ENCODE measurements at regions not wholly inside any gene's neighbourhood (a gene's known extent, or its start where the extent isn't known, plus 50 kb on each side); places are given as distances from the start of the nearest gene placed in this dataset.

DNA sequence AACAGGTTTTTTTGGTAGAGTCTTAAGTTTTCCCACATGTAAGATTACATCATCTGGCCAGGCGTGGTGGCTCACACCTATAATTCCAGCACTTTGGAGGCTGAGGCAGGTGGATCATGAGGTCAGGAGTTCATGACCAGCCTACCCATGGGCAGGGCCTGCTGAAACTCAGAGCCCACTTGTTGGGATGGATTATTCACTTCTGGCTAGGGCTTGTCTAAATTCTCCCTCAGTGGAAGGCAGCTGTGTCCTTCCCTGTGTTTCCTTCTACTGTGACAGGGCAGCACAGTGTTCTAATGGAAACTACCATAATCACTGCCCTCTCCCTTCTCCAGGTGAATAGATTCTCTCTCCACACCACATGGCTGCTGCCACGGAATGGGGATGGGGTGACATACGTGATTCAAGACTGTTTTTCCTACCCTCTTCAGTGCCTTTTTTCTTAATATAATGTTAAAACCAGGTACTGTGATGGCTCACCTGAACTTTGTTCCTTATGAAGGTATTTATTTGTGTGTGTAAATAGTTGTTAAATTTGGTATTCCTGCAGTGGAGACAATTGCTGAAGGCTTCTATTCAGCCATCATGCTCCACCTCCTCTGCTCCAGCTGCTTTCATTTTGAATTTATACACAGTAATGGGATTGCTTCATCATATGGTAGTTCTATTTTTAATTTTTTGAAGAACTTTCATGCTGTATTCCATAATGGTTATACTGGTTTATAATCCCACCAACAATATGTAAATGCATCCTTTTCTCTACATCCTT lies 287.2 kb upstream of the HS3ST1 start:
- DNase-seq (ENCODE audit: extremely low read depth, low read depth) = no peak
- TF ChIP-seq, protein P1, sequence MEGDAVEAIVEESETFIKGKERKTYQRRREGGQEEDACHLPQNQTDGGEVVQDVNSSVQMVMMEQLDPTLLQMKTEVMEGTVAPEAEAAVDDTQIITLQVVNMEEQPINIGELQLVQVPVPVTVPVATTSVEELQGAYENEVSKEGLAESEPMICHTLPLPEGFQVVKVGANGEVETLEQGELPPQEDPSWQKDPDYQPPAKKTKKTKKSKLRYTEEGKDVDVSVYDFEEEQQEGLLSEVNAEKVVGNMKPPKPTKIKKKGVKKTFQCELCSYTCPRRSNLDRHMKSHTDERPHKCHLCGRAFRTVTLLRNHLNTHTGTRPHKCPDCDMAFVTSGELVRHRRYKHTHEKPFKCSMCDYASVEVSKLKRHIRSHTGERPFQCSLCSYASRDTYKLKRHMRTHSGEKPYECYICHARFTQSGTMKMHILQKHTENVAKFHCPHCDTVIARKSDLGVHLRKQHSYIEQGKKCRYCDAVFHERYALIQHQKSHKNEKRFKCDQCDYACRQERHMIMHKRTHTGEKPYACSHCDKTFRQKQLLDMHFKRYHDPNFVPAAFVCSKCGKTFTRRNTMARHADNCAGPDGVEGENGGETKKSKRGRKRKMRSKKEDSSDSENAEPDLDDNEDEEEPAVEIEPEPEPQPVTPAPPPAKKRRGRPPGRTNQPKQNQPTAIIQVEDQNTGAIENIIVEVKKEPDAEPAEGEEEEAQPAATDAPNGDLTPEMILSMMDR (IDR thresholded peaks at IDR 0.05; ENCODE audit: low read depth, low read length) = no peak

DNA sequence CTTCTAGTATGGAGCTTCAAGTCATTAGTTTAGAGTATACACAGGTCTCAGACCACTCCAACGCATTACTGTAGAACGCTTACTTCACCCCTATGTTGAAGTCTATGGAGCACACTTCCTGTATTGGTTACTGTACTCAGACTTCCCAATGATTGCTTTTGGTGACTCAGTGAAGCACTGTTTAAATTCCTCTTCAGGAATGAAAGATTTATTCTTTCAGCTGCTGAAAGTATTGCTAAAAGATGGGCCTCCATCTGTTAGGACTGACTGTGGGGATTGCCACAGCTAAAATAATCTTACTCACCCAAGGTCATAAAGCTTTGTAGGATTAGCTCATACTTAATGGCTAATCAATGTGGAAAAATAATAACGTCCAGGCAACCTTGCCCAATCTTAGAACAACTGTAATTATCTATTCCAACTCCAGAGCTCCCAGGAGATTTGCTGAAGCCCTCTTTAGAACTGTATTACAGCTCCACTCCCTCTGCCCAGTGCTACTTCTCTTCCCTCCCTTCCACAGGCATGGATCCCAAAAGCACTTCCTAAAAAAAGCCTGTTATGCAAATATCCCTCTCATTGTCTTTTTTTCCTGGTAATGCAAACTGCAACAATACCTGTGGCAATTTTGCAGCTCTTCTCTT lies 281.9 kb upstream of the HS3ST1 start:
- DNase-seq (ENCODE audit: extremely low read depth, low read depth) = no peak
- TF ChIP-seq, protein P1 (IDR thresholded peaks at IDR 0.05; ENCODE audit: low read depth, low read length) = no peak

DNA sequence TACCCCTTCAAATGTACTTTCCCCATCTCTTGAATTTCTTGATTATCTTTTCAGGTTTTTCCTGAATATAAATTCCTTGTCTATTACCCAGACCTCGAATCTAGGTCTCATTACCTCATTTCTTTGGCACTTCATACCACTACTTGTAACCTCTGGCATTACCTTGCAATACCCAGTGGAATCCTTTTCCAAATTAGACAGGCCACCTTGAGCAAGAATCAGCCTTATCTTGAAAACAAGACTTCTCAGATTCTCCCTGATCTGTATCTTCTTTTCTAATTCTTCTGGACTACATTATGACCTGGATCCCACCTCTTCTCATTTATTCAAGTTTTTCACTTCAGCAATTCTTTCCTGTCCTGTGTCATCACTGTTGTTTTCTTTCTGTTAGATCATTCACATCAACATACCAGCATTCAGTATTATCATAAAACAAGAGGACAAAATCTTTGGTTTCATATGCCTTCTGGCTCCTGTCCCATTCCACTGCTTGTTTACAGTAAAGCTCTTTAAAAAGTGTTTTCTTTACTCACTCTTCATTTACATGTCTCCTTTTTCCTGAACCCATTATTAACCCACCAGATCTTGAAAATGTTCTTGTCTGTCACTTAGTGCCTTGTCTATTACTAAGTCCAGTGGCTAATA lies 275.6 kb upstream of the HS3ST1 start:
- no peak for DNase-seq (ENCODE audit: extremely low read depth, low read depth)
- TF ChIP-seq, protein P1 (IDR thresholded peaks at IDR 0.05; ENCODE audit: low read depth, low read length) = no peak

DNA sequence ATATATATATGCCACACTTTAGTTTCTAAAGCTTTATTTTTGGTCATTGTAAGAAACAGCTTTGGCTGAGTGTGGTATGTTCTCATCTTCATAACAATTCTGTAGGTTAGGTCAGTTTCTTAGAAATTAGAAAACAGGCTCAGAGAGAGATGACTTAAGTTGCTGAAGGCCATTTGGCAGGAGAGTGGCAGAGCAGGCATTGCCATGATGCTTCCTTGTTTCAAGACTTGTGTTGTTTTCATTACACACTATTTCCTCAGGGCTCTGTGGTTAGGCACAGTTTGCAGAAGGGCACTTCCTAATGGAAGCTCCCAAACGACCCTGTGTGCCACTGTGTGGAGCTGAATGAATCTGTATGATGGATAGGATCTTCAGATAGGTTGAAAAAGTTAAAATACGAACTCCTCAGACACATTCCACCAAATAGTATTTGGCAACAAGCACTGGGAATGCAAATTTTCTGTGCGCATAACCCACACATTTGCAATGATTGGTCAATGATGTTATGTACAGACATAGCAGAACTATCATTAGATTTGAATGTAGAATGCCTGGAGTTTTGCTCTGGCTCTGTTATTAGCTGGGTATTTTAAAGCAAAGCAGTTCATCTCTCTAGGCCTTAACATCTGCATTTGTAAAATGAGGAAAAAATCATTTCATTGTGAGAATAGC lies 274.3 kb upstream of the HS3ST1 start:
- TF ChIP-seq, protein P1 (IDR thresholded peaks at IDR 0.05; ENCODE audit: low read depth, low read length) = no peak
- no peak for DNase-seq (ENCODE audit: extremely low read depth, low read depth)

DNA sequence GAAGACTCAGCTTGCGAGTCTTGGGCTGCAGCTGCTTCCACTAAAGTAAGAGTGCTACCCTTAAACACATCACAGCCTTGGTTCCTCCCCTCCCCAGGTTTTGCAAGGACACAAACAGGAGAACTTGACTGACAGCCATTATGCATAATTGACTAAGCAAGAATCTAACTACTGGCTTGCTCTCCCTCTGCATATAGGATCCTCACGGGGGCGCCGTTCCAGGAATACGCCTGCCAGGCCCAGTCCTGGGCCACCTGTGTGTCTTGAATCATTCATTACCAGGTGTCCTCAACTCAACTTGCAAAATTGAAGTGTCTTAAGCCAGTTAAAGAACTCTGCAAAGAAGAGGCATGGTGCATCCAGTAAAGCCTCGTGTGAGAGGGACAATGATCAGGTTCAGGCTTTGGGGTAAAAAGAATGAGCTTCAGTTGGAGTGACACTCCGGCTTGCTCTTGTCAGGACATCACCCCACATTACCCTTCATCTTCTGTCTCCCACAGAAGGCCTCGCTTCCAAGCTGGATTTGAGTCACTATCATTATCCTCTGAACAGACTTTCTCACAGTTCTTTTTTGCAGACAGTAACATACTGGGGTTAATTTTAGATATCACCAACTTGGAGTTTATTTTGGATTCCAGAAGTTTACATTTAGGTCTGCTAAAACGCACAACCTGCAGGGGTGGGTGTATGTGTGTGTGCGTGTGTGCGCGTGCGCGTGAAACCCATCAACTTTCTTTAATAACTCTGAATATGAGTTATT lies 273.5 kb upstream of the HS3ST1 start:
- no peak for DNase-seq (ENCODE audit: extremely low read depth, low read depth)
- TF ChIP-seq, protein P1 (IDR thresholded peaks at IDR 0.05; ENCODE audit: low read depth, low read length) = no peak

DNA sequence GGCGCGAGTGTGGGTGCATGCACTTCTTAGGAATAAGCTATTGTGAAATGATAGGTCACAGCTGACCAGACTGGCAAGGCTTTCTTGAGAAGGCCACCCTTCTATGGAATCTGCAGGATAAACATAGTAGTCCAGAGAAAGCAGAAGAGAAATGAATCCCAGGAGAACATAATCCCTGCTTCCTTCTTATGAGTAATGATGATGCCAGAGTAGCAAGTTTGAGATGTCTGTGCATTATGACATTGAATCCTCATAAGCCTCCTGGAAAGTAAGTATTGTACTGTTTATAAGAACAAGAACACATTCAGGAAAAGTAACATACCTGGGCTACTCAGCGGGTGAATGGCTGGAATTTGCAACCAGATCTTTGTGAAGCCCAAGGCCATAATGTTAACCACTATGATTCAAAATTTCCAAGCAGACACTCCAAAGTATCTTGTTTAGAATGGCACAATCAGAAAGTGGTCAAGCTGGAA lies 272.1 kb upstream of the HS3ST1 start:
- no peak for DNase-seq (ENCODE audit: extremely low read depth, low read depth)
- TF ChIP-seq, protein P1 (IDR thresholded peaks at IDR 0.05; ENCODE audit: low read depth, low read length) = no peak
